AG09309 (cell line): ENCODE measurements at regions not wholly inside any gene's neighbourhood (a gene's known extent, or its start where the extent isn't known, plus 50 kb on each side); places are given as distances from the start of the nearest gene placed in this dataset.

Source experiments
- DNase-seq: peaks from one replicate; pipeline ENCODE4 v3.0.0-alpha.2; 2010; ENCODE audit warnings: low read depth
- H3K4me3 ChIP-seq: 2 replicates; pipeline ENCODE4 v1.5.1; 2011; ENCODE audit warnings: mild to moderate bottlenecking, low read depth, low read length, moderate library complexity; ENCODE audit not compliant: control insufficient read depth
- TF ChIP-seq, protein P1 (sequence below): IDR thresholded peaks from 2 replicates; pipeline ENCODE4 v1.5.1; 2011; ENCODE audit warnings: mild to moderate bottlenecking, low read depth, low read length, inconsistent platforms; ENCODE audit not compliant: insufficient read depth, control insufficient read depth; ENCODE audit errors: missing control alignments

DNA sequence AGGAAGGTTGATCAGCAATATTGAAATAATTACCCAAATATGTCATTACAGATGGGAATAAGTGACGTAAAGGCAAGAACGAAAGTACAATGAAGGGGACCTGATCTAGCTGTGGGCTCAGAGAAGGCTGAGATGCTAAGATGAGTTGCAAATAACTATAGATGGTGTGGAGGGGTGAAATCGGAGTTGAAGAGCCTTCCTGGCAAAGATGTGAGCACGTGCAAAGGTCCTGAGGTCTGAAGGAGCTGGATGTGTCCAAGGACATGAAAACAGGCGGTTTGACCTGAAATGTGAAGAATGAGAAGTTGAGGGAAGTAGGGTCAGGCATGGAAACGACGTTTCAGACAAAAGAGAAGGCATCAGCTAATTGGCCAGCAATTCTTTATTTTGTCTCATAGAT is 61.6 kb upstream of the SLC45A1 start:
- TF ChIP-seq, protein P1, sequence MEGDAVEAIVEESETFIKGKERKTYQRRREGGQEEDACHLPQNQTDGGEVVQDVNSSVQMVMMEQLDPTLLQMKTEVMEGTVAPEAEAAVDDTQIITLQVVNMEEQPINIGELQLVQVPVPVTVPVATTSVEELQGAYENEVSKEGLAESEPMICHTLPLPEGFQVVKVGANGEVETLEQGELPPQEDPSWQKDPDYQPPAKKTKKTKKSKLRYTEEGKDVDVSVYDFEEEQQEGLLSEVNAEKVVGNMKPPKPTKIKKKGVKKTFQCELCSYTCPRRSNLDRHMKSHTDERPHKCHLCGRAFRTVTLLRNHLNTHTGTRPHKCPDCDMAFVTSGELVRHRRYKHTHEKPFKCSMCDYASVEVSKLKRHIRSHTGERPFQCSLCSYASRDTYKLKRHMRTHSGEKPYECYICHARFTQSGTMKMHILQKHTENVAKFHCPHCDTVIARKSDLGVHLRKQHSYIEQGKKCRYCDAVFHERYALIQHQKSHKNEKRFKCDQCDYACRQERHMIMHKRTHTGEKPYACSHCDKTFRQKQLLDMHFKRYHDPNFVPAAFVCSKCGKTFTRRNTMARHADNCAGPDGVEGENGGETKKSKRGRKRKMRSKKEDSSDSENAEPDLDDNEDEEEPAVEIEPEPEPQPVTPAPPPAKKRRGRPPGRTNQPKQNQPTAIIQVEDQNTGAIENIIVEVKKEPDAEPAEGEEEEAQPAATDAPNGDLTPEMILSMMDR = no peak
- no peak overlapping the region for H3K4me3 ChIP-seq
- no peak for DNase-seq

DNA sequence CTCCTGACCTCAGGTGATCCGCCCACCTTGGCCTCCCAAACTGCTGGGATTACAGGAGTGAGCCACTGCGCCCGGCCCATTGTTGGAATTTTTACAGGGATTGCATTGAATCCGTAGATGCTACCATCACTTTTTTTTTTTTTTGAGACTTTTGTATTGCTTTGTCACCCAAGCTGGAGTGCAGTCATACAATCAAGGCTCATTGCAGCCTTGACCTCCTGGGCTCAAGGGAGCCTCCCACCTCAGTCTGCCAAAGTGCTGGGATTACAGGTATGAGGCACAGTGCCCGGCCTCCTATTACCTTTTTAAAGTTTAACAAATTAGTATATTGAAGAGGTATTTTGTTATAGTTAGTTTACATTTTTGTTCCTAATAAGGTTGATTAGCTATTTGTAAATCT is 62.2 kb upstream of the SLC45A1 start:
- TF ChIP-seq, protein P1 = no peak
- no peak overlapping the region for H3K4me3 ChIP-seq

DNA sequence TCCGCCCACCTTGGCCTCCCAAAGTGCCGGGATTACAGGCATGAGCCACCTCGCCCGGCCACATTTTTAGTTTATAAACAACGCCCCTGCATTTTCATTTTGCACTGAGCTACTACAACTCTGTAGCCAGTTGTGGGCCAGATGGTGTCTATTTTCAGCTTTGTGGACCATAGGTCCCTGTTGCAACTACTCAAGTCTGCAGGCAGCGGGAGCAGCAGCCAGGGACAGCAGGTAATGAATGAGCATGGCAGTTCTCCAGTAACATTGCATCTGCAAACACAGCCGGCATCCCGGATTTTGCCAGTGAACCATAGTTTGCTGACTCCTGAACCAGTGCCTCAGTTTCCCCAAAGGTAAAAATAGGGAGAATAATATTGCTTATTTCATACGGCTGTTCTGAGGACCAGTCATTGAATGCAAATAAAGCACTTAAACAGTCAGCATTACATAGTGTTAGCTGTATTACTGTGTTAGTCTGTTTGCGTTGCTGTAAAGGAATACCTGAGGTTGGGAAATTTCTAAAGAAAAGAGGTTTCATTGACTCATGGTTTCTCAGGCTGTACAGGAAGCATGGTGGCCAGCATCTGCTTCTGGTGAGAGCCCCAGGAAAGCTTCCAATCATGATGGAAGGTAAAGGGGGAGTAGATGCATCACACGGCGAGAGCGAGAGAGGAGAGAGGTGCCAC is 65.5 kb upstream of the SLC45A1 start:
- no peak overlapping the region for H3K4me3 ChIP-seq
- no peak for DNase-seq

More for the DNA sequence above, 62.2 kb upstream of the SLC45A1 start:
- no peak for DNase-seq

DNA sequence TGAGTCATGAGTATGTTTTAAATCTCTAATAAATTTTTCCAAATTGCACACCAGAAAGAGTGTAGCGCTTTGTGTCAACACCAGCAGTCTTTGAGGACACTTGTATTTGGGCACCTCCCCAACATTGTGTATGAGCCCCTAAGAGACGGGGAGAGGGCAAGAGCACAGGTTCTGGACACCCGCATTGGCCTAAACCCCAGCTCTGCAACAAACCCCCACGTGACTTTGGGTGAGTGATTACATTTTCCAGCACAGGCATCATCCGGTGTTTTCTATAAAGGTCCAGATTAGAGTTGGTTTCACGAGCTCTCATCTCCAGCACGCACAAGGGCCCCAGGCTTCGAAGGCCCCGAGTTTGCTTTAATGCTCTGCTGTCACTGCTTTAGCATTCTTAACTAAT is 66.3 kb upstream of the SLC45A1 start:
- DNase-seq = no peak
- TF ChIP-seq, protein P1 = no peak
- H3K4me3 ChIP-seq = no peak overlapping the region

More for the DNA sequence above, 65.5 kb upstream of the SLC45A1 start:
- TF ChIP-seq, protein P1 = no peak

GRCh38 chr1:8249838-8250237 is 68.1 kb upstream of the SLC45A1 start:
- no peak for DNase-seq

DNA sequence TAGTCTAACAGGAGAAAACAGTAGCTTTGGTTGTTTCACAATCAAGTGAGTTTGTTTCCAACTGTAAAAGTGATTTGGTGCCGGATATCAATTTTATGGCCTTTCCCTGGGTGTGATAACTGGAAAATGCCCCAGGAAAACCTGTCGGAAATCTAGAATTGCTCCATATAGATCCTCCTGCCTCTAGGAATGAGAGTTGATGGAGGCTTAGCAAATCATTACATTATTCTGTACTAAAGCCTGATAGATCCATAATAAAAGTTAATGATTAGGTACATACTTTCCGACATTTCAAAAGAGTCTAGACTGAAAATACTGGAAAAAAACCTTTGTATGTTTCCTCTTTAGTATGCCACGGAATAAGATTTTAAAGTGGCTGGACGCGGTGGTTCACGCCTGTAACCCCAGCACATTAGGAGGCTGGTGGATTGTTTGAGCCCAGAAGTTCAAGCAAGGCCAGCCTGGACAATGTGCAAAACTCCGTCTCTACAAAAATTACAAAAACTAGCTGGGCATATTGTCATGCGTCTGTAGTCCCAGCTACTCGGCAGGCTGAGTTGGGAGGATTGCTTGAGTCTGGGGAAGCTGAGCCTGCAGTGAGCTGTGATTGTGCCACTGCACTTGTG is 70.0 kb upstream of the SLC45A1 start:
- no peak overlapping the region for H3K4me3 ChIP-seq
- TF ChIP-seq, protein P1 = no peak
- DNase-seq = no peak

More at GRCh38 chr1:8249838-8250237, 68.1 kb upstream of the SLC45A1 start:
- TF ChIP-seq, protein P1 = no peak
- H3K4me3 ChIP-seq = no peak overlapping the region

GRCh38 chr1:8244304-8244703 is 73.6 kb upstream of the SLC45A1 start:
- TF ChIP-seq, protein P1 = no peak
- no peak overlapping the region for H3K4me3 ChIP-seq
- DNase-seq = no peak
